Upper lobe of left lung (tissue), 6 donors: ENCODE measurements at regions not wholly inside any gene's neighbourhood (a gene's known extent, or its start where the extent isn't known, plus 50 kb on each side); places are given as distances from the start of the nearest gene placed in this dataset.

Source experiments
- ATAC-seq, 2 donors: fragments of 200-7000 bp; cut with Tn5 transposase; one replicate each; pipeline ENCODE4 v1.9.1; 2022; ENCODE audit warnings: mild to moderate bottlenecking in 2 of 2, moderate library complexity in 2 of 2; ENCODE audit not compliant: low FRiP score in 2 of 2
- DNase-seq, 2 donors: peaks; one replicate each; pipeline ENCODE4 v3.0.0-alpha.2; 2019 to 2020
- H3K27ac ChIP-seq, 4 donors: fragments of 200-600 bp; sonication (generic); one replicate each; pipeline ENCODE4 v1.5.1; 2016 to 2019
- H3K27me3 ChIP-seq, 4 donors: fragments of 200-600 bp; sonication (generic); one replicate each; pipeline ENCODE4 v1.5.1; 2017 to 2019
- H3K36me3 ChIP-seq, 4 donors: fragments of 200-600 bp; sonication (generic); one replicate each; pipeline ENCODE4 v1.5.1; 2016 to 2019
- H3K4me1 ChIP-seq, 4 donors: fragments of 200-600 bp; sonication (generic); one replicate each; pipeline ENCODE4 v1.5.1; 2018 to 2019
- H3K4me3 ChIP-seq, 4 donors: fragments of 200-600 bp; sonication (generic); one replicate each; pipeline ENCODE4 v1.5.1; 2017 to 2019; ENCODE audit warnings: mild to moderate bottlenecking in 2 of 4, moderate library complexity in 1 of 4
- H3K9me3 ChIP-seq, 4 donors: fragments of 200-600 bp; sonication (generic); one replicate each; pipeline ENCODE4 v1.5.1; 2018 to 2019
- EP300 ChIP-seq, 4 donors: sonication (generic); formaldehyde crosslinking; IDR thresholded peaks; one replicate each; pipeline ENCODE4 v1.5.1; 2017; ENCODE audit warnings: antibody characterized with exemption in 4 of 4, control low read depth in 2 of 4
- POLR2A ChIP-seq, 4 donors: fragments of 450-650 bp; IDR thresholded peaks; one replicate each; pipeline ENCODE4 v1.5.1; 2016 to 2017; ENCODE audit warnings: antibody characterized with exemption in 4 of 4, mild to moderate bottlenecking in 2 of 4
- POLR2AphosphoS5 ChIP-seq, 2 donors: sonication (generic); formaldehyde crosslinking; IDR thresholded peaks; one replicate each; pipeline ENCODE4 v1.5.1; 2017; ENCODE audit warnings: antibody characterized with exemption in 2 of 2
- WGBS, 2 donors: methylation state at CpG; one replicate each; pipeline ENCODE4 v1.1.5; 2017 to 2018; 5-methylcytosine and 5-hydroxymethylcytosine counted together
- TF ChIP-seq, protein P1 (sequence below), 6 experiments: fragments of 450-650 bp in 4 of 6; fragments of 200-600 bp in 2 of 6; sonication (generic) in 2 of 6; IDR thresholded peaks; one replicate each; pipeline ENCODE4 v1.5.1; 2016 to 2019; ENCODE audit warnings: antibody characterized with exemption in 6 of 6
- donor health status: DM: no; HTN: no; CAD: no; lungs with moderate emphysema.
- donor health status: DM: no; HTN: yes; CAD: no; lungs with severe emphysema.

DNA sequence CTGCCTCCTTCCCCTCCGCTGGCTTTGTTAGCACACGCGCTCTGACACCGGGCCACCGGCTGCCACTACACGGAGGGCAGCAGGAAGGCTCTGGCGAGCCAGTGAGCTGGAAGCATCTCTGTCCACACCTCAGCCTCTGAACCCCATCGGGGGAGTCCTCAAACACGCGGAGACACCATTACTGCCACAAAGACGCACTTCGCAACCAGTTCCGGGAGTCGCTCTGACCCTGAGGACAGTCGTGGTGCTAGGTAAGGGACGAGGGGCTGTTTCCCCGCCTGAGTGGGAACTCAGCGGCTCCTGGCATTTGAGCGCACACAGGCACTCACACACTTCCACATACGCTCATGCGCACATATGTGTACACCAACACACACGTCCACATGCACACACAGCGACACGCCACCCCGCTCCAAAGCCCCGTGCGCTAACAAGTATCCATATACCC, 160.0 kb downstream of the C9orf152 start:
- peak overlapping the region; percentile 64 to 95 (median 73) for H3K4me3 ChIP-seq
- no peaks in the 10 kb centered on the region for H3K9me3 ChIP-seq
- peak in 1 of 2 donors; percentile 65 for DNase-seq
- peaks cover 23 to 34% (median 28%) of the 10 kb centered on the region in 4 donors for H3K4me1 ChIP-seq
- H3K27ac ChIP-seq, result peak overlapping the region in 3 of 4 donors; percentile 50 to 88 (median 87)
- no peak for TF ChIP-seq POLR2A (IDR thresholded peaks at IDR 0.05)
- no peak for TF ChIP-seq EP300 (IDR thresholded peaks at IDR 0.05)
- TF ChIP-seq POLR2AphosphoS5 (IDR thresholded peaks at IDR 0.05), result no peak
- TF ChIP-seq, protein P1, sequence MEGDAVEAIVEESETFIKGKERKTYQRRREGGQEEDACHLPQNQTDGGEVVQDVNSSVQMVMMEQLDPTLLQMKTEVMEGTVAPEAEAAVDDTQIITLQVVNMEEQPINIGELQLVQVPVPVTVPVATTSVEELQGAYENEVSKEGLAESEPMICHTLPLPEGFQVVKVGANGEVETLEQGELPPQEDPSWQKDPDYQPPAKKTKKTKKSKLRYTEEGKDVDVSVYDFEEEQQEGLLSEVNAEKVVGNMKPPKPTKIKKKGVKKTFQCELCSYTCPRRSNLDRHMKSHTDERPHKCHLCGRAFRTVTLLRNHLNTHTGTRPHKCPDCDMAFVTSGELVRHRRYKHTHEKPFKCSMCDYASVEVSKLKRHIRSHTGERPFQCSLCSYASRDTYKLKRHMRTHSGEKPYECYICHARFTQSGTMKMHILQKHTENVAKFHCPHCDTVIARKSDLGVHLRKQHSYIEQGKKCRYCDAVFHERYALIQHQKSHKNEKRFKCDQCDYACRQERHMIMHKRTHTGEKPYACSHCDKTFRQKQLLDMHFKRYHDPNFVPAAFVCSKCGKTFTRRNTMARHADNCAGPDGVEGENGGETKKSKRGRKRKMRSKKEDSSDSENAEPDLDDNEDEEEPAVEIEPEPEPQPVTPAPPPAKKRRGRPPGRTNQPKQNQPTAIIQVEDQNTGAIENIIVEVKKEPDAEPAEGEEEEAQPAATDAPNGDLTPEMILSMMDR (IDR thresholded peaks at IDR 0.05), result no peak
- no peaks in the 10 kb centered on the region for H3K36me3 ChIP-seq
- WGBS, 2 donors, result 9 to 15% methylated on average over 12 to 27 of the region's 27 CpGs
- H3K27me3 ChIP-seq, result no peaks in the 10 kb centered on the region
- peak; percentile 40 to 42 for ATAC-seq

- ATAC-seq, result peak; percentile 91 to 96
- WGBS, 2 donors, result 1 to 3% methylated on average over 22 to 32 of the region's 42 CpGs
- H3K4me3 ChIP-seq, result peak overlapping the region; percentile 64 to 95 (median 73)
- H3K9me3 ChIP-seq, result no peaks in the 10 kb centered on the region
- peak overlapping the region; percentile 79 to 91 (median 88) for H3K27ac ChIP-seq
- DNase-seq, result peak; percentile 83 to 93
- peak; percentile 51 to 82 for TF ChIP-seq POLR2AphosphoS5 (IDR thresholded peaks at IDR 0.05)
- TF ChIP-seq EP300 (IDR thresholded peaks at IDR 0.05), result peak in 1 of 4 donors; percentile 3
- TF ChIP-seq POLR2A (IDR thresholded peaks at IDR 0.05), result peak in 3 of 4 donors; percentile 59 to 85 (median 79)
- TF ChIP-seq, protein P1 (IDR thresholded peaks at IDR 0.05), result no peak
- H3K4me1 ChIP-seq, result peaks cover 23 to 34% (median 28%) of the 10 kb centered on the region in 4 donors
- H3K27me3 ChIP-seq, result no peaks in the 10 kb centered on the region
- no peaks in the 10 kb centered on the region for H3K36me3 ChIP-seq
Observed at GRCh38 chr9:110048403-110048975, 159.5 kb downstream of the C9orf152 start.

GRCh38 chr9:110048976-110049698, 158.8 kb downstream of the C9orf152 start:
- peak overlapping the region; percentile 64 to 95 (median 73) for H3K4me3 ChIP-seq
- DNase-seq, result peak in 1 of 2 donors; percentile 85
- H3K4me1 ChIP-seq, result peaks cover 23 to 34% (median 28%) of the 10 kb centered on the region in 4 donors
- 4 to 6% methylated on average over 27 to 28 of the region's 35 CpGs for WGBS, 2 donors
- H3K9me3 ChIP-seq, result no peaks in the 10 kb centered on the region
- peak; percentile 50 to 52 for ATAC-seq
- TF ChIP-seq POLR2A (IDR thresholded peaks at IDR 0.05), result no peak
- TF ChIP-seq, protein P1 (IDR thresholded peaks at IDR 0.05), result no peak
- TF ChIP-seq EP300 (IDR thresholded peaks at IDR 0.05), result no peak
- no peak for TF ChIP-seq POLR2AphosphoS5 (IDR thresholded peaks at IDR 0.05)
- H3K36me3 ChIP-seq, result no peaks in the 10 kb centered on the region
- H3K27me3 ChIP-seq, result no peaks in the 10 kb centered on the region
- peak overlapping the region; percentile 79 to 91 (median 88) for H3K27ac ChIP-seq

GRCh38 chr9:110049699-110050450, 158.1 kb downstream of the C9orf152 start:
- H3K4me3 ChIP-seq, result peak overlapping the region; percentile 64 to 95 (median 73)
- peaks cover 0 to 3% (median 0%) of the 10 kb centered on the region in 4 donors for H3K36me3 ChIP-seq
- 10 to 12% methylated on average over 25 to 26 of the region's 26 CpGs for WGBS, 2 donors
- no peaks in the 10 kb centered on the region for H3K27me3 ChIP-seq
- peaks cover 23 to 34% (median 28%) of the 10 kb centered on the region in 4 donors for H3K4me1 ChIP-seq
- peak overlapping the region; percentile 79 to 91 (median 88) for H3K27ac ChIP-seq
- DNase-seq, result peak in 1 of 2 donors; percentile 85
- peak; percentile 38 to 42 for ATAC-seq
- TF ChIP-seq POLR2A (IDR thresholded peaks at IDR 0.05) (peak in 1 of 4 donors; percentile 30), EP300 (IDR thresholded peaks at IDR 0.05) (no peak)
- TF ChIP-seq, protein P1 (IDR thresholded peaks at IDR 0.05), result no peak
- H3K9me3 ChIP-seq, result no peaks in the 10 kb centered on the region
